Testis (tissue), 2 donors: ENCODE measurements at regions not wholly inside any gene's neighbourhood (a gene's known extent, or its start where the extent isn't known, plus 50 kb on each side); places are given as distances from the start of the nearest gene placed in this dataset.

ENCODE experiments used
- CTCF ChIP-seq, 3 experiments: fragments of 450-650 bp in 2 of 3; fragments of 200-600 bp in 1 of 3; sonication (generic) in 1 of 3; IDR thresholded peaks; one replicate each; pipeline ENCODE4 v1.5.1; 2016 to 2019; ENCODE audit warnings: antibody characterized with exemption in 3 of 3, mild to moderate bottlenecking in 2 of 3, moderate library complexity in 1 of 3
- POLR2A ChIP-seq: fragments of 450-650 bp; IDR thresholded peaks from one replicate; pipeline ENCODE4 v1.6.1; 2017; ENCODE audit warnings: antibody characterized with exemption, mild to moderate bottlenecking, moderate library complexity

- TF ChIP-seq CTCF (IDR thresholded peaks at IDR 0.05) (no peak), POLR2A (no peak)
These were observed 466.2 kb upstream of the ADAMTS9 start for GRCh38 chr3:65153850-65154512.
